GM21786 (cell line): ENCODE measurements at regions not wholly inside any gene's neighbourhood (a gene's known extent, or its start where the extent isn't known, plus 50 kb on each side); places are given as distances from the start of the nearest gene placed in this dataset.

ENCODE experiments used
- ATAC-seq: cut with Tn5 transposase; IDR thresholded peaks from one replicate; pipeline ENCODE4 v1.9.1; 2021; ENCODE audit not compliant: unreplicated experiment

DNA sequence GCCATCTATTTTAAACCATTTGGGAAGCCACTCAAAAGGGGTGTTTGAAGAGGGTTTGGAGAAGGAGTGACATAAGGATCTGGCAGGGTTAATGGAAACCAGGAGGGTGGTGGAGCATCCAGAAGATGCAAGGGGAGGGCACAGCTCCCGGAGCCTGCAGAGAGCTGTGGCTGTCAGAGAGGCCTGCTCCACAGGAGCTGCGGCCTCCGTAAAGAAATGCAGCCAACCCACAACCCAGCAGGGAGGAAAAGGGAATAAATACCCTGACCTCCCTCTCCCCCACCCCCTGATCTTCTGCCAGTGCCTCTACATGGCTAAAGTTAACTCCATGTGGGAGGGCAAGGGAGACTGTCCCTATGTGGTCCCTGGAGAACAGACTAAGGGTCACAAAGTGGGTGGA, 567.1 kb upstream of the POU3F3 start:
- ATAC-seq, result no peak

DNA sequence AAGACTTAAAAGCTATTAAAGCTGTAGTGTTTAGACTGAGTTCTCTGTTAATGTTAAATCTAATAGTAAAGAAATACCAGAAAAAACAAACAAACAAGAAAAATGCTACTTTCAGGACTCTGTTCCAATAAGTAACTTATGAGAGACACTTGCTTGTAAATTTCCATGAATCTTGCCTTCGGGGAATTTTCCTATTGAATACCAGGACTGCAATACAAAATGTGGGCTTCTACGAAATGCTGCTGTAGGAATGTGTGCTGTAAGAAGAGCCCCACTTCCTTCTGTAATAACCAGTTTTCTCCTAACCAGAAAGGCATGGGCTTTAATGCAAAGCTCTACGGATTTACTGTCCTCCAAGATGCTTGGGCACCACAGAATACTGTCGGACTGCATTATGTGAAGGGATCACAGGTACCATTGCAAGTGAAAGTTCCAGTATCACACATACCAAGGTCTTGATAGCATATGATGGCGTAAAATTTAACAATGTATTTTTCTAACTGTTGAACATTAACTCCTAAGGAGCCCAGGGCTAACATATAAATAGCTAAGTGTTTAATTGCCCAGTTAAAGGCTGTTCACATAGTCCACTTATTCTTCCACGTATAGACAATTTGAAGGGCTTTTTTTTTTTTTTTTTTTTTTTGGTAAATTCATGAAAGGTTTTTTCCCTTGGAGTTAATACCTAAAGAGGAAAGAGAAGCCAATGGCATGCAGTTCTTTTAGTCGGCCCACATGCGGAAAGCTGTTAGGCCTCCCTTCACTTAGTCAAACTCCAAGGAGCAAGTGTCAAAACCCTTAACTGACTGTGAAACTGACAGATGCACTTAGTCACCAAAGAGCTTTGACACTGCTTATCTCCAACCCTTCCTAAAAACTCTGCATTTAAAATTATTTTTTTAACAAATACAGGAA, 564.0 kb upstream of the POU3F3 start:
- ATAC-seq, result no peak

DNA sequence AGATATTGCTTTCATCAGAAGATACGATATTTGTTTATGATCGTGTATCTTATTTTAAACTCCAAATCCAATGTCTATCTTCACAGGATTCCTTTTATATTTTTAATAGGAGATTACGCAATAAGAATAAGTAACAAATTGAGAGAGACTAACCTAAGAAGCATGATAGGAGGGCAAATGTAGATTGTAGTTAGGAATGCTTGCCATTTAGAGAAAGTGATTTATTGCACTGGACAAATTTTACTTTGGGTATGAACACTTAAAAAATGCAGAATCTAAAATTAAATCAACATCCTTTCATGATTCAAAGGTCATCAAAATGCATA, 563.4 kb upstream of the POU3F3 start:
- ATAC-seq, result no peak

DNA sequence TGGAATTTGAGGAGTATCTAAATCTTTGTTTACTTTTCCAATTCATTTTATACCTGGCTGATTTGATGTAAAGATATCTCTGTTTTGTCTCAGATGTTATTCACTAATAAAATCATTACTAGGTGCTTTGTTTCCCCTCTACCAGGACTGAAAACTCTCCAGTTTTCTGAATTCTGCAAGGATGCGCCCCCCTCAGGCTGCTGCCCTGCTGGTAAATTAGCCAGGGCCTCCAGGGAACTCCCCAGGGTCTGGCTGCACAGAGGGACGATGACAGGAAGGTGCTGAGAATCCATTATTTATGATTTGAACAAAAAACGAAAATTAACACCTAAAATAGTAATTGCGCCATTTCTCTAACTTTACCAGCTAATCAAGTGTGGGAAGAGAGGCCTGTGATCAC, 541.2 kb upstream of the POU3F3 start:
- no peak for ATAC-seq

DNA sequence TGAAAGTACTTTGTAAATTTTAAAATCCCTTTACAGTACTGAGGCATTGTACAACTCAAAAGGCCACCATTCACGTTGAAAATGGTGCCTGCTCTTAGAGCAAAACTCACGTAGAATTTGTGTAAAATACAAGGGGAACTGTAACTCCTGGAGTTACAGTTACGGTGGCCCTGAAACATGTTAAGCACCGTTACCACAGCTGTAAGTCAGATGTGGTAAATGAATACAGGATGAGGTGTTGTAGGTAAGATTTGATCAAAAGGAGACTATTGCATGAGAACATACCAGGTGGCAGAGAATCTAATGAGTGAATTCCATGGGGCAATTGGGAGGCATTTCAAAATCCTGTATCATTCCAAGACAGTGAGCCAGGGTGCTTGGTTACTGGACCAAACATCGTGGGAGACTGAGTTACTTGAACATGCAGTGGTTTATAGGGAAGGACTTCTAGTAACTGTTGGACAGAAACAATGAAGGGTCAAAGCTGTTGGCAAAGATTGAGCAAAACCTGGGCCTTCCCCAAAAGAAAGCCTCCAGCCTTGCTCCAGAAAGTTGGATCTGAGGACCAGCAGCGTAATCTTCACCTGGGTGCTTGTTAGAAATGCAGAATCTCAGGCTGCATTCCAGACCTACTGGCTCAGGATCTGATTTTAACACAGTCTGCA, 535.8 kb upstream of the POU3F3 start:
- no peak for ATAC-seq

DNA sequence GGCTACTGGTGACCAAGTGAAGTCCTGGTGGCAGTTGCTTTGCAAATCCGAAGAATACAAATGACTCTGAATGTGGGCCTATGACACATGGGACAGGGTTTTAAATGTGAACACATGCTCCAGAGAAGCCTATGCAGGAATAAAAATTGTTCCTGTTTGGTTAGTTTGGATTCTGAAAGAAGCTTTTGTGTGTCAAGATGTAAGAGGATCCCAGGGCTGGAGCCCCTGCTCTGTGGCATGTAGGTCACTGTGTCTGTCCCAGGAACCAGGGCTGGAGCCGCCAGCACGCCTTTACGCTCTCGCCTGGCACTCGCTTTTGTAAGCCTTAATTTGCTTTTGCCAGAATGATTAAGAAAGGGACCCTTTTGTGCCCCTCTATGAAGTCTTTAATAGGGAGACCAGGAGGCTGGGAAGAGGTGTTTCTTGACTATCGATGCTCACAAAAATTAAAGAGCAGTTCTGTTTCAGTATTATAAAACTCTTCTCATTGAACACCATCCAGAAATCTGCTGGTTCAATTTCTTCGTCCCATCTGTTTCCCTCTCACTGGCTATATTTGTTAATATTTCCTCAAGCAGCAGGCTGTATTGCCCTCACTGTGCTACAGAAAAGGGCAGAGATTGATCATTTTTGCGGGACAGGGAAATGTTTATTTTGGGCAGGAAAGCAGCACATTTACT, 532.7 kb upstream of the POU3F3 start:
- no peak for ATAC-seq

DNA sequence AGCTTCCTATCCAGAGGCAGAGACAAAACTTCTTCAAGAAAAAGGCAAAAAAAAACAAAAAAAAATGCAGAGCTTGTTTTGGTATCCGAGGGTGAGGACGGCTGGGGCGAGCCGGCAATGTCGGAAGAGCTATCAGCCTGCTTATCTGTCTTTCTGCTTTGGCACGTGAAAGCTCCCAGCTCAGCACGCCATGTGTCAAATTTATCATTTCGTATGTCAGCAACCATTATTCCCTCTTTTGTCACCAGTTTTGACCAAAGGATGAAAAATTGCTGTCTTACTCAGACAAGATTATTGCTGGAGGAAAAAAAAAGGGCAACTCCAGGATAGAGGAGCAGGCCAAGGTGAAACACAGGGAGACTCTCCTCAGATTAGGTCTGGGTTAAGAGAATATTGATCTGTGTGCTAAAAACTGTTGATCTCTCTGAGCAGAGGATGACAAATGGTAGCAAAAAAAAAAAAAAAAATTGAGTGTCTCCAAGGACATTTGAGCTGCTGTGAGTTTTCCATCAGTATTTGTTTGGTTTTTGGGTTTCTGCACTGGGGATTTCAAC, 532.0 kb upstream of the POU3F3 start:
- no peak for ATAC-seq

DNA sequence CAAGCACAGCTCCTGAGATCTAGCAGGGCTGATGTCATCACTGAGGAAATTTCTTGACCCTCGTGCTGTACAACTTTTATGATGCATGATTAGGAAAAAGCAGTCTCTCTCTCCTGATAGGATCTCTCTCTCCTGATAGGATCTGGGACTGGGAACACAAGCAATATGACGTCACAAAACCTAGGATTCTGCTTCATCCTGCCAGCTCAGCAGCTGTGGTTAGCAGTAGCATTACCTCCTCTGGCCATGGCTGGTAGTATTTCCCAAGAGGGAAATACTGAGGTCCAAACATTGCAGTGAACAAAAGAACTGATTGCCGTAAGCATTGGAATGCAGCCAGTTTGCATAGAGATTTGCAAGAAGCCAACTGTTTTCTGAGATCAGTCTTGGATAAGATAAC, 521.2 kb upstream of the POU3F3 start:
- no peak for ATAC-seq

DNA sequence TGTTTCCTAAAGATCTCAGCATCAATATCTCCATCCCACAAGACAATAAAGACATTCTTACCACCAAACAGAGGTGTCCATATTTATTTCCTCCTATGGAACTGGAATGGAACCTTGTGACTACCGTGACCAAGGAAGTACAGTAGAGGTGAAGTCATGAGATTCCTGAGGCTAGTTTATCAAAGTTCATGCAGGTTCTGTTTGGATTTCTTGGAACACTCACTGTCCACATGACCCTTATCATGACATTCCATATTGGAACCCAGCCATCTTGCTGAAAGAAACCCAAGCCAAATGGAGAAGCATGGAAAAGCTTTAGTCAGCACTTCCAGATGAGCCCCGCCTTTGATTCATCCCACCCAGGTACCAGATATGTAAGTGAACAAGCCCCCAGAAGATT, 516.0 kb upstream of the POU3F3 start:
- ATAC-seq, result no peak

DNA sequence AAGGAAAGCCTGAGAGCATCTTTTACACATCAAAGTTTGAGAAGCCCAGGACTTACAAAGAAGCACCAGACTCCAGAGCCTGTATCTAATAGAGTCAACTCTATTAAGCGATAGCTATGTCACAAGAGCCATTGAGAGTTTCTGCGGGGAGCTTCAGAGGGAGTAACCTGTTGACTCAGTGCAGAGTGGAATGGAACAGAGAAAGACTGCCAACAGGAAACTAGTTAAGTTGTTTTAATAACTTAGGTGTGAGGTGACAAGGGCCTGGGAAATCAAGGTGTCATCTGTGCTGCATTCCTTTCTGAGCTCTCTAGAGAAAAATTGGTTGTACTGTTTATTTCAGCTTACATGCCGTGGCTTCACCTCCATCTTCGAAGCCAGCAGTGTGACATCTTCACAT, 513.8 kb upstream of the POU3F3 start:
- no peak for ATAC-seq

DNA sequence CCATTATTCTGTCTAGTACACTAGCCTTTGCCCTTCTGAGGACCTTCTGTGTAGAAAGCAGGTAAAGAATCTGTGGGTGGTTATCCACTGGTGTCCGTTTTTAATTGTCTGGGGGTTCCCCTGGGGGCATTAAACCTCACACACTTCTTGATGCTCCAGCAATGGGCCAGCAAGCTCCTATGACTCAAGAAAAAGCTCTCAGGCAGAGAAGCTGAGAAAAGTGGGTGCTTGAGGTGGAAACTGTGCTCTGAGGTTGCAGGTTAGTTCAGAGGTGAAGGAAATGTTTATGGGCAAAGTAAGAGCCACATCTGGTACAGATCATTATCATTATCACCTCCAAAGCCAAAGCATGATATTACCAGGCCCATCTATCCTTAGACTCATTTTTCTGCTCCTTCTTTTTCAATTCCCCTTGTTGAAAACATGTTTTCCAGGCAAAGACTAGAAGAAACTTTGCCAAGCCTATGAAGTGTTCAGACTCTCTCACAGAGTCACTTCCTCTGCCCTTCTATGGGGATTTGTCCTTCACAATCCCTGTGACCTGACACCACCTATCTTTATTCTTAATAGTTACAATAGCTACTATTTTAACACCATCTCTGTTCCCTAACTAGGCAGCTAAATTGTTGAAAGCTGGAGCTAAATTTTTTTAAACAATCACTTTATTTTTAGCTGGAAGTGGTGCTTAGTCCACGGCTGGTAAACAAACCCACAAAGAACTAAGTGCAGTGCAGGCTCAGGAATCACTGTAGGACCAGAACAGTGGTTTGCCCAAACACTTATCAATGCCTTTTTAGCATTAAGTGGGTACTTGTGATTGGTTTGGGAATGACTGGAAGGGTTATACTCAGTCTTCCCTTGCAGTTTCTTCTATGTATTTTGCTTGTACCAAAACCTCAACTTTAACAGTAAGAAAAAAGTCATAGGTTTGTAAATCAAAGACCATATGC, 512.8 kb upstream of the POU3F3 start:
- ATAC-seq, result no peak

DNA sequence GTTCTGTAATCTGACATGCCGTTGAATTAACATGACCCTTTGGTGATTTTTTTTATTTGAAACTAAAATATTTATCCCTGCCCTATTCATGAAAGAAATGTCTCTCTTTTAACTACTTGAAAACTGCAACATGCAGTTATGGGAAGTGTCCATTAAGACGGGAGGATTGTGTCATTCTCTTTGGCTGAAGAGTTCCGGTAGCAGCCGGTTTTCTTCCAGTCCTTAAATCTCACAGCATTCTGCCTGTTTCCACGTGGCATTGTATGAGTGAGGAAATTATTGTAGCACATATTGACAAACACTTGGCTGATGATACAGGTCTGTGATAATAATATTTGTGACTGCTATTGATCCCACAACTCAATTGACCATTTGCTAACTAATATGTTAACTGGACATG, 509.6 kb upstream of the POU3F3 start:
- no peak for ATAC-seq

DNA sequence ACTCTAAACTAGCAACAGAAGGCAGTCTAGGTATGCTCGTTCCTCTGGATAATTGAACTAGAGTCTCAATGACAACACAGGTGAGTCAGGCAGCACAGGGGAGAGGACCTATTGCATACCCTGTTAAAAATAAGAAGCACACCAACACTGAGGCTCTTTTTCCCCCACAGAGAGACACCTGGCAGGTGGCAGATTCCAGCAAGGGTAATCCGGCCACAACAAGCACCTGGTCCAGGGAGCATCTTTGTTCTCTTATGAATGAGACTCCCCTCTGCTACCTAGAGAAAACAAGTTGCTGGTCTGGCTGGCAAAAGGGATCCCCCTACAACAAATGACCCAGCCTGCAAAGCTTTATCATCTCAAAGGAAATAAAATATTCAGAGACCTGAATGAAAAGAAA, 508.9 kb upstream of the POU3F3 start:
- ATAC-seq, result no peak

DNA sequence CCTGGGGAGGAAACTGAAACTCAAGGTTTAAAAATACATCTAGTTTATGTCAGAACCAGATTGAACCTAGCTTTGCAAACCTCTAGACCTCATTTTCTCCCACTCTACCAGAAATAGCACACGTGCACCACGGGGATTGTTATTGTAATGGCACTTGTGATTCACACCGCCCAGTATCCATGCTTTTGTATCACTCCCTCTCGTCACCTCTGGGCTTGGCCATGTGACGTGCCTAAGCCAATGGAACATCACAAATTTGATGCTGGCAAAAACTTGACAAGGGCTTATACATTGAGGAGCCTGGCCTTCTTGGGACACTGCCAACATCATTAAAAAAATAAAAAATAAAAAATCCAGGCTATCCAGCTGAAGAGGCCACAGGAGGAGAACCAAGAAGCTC, 495.8 kb upstream of the POU3F3 start:
- ATAC-seq, result no peak

DNA sequence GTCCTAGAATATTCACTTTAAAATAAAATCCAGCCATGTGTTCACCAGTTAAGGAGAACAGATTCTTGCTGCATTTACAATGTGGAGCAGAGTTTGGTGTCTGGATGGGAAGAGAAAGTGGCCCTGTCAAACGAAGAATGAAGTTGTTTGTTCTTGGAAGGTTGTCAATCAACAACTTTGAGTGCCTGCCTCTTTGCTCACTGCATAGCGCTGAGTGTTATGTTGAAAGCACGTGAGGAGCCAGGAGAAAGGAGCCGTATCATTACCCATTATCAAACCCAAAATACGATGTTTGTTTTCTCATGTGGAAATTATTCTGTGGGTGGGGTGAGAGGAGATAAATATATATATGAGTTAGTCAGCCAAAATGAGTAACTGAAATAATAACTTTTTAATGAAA, 492.5 kb upstream of the POU3F3 start:
- ATAC-seq, result no peak

DNA sequence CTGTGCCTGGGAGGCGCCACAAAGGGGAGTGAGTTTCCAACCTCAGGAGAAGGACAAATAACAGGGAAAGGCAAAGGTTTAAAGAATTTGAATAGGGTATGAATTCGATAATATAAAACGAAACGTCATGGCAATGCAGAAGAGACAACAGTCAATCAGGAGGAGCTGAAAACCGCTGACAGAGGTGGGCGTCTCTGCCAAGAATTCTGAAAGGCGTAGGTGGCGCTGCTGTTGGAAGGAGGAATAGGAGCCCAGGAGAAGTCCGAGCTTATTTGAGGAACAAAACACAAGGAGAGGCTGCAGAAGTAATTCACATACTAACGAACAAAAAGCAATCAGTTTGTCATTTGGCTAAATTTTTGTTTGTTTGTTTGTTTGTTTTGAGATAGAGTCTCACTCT, 485.8 kb upstream of the POU3F3 start:
- no peak for ATAC-seq

DNA sequence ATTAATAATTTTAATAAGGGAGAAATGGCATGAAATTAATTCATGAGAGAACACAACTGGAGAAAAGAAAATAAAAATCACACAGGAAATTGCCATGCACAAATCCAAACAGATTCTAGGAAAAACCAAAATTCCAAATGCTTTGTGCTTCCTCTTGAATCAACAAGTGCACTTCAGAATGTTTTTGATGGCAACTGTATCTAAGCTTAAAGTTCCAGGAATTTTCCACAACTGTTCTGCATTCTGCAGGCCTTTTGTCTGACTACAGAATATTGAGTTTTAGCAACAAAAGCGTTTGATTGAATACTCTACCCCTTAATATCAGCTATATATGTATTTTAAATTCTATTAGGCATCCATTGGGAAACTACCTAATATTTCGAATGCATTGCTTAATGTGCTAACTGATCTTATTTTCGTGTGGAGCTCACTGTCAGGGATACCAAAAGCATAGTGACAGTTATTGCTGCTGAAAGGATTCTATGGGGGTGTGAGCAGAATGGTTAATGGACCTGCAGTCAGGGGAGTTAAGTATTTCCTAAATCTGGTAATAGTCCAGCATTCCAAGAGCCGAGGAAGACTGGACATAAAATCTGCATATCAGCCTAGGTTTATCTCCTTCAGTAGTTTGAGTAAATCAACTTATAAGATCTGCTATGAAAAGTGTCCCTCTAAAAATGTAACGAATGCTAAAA, 482.7 kb upstream of the POU3F3 start:
- ATAC-seq, result no peak

DNA sequence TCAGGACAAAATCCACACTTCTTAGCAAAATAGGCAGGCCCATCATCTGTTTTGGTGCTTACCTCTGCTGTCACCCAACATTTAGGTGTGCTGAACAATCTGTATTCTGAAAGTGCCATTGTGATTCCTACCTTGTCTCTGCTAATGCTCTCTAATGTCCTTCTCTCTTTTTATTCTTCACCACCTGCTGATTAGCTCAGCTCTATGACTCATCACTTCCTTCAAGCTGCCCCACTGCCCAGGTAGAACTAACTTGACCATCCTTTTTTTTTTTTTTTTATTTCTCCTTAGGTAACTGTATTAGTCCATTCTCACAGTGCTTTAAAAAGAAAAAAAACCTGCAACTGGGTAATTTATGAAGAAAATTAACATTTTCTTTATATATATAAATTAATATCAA, 478.7 kb upstream of the POU3F3 start:
- ATAC-seq, result no peak

DNA sequence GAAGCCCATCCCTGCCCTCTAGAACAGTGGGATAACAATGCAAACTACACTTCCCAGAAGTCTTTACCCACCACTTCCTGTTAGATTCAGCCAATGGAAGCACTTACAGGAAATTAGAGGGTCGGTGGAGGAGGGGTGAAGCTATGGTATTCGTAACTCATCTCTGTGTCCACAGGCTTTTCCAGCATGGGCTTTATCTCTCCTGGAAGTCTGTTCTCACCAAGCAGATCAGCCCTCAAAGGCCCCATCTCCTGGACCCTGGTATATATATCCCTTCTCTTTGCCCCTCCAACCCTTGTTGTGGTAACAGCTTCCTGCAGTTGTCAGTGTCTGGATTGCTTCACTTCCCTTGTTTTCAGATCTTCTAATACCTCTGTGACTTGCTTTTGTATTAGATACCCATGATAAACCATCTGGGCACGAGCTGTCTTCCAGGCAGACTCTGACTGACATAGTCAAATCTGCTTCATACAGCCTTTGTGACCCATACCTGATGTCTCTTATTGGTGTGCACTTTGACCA, 475.0 kb upstream of the POU3F3 start:
- ATAC-seq, result peak; percentile 93

DNA sequence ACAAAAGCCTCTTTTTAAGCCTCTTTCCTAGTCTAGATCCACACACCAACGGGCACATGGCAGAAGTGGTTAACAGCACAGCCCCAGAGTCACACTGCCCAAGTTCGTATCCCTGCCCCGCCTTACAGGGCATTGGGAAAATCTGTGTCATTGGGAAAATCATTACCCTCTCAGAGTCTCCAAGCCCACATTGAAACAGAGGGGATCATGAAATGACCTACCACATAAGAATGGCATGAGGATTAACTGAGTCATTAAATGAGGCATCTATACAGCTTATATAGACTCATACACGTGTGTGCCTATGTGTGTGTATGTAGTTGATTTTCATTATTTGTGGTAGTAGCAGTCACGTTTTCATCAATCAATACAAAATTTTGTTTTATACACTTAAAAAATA, 469.0 kb upstream of the POU3F3 start:
- ATAC-seq, result no peak
